A549 (cell line): ENCODE measurements at regions not wholly inside any gene's neighbourhood (a gene's known extent, or its start where the extent isn't known, plus 50 kb on each side); places are given as distances from the start of the nearest gene placed in this dataset.

Source experiments
- TF ChIP-seq, protein P1 (sequence below): fragments of >200 bp; sonication (Bioruptor Twin); formaldehyde crosslinking; IDR thresholded peaks from 3 replicates; pipeline ENCODE4 v1.5.1; 2016
- TF ChIP-seq, protein P2 (sequence below): fragments of 200-600 bp; sonication (generic); IDR thresholded peaks from 2 replicates; pipeline ENCODE4 v1.6.1; 2016; ENCODE audit warnings: antibody characterized with exemption, mild to moderate bottlenecking, moderate library complexity

DNA sequence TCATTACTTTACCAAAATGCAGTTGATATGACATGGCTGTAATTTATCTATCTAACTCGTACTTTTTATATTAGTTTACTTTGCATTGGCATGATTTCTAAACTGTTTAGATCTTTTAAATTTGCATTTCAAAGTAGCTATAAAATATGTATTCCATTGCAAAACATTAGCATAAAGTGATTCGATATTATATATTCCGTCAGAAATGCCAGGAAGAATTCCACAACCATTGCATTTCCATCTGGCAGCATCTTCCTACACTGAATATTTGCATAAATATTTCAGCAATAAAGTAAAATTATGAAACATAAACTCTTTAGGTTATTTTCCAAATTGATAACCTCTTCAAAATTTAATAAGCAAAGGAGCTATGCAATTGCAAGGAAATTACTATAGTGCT is 546.6 kb downstream of the MFSD1 start:
- TF ChIP-seq, protein P1, sequence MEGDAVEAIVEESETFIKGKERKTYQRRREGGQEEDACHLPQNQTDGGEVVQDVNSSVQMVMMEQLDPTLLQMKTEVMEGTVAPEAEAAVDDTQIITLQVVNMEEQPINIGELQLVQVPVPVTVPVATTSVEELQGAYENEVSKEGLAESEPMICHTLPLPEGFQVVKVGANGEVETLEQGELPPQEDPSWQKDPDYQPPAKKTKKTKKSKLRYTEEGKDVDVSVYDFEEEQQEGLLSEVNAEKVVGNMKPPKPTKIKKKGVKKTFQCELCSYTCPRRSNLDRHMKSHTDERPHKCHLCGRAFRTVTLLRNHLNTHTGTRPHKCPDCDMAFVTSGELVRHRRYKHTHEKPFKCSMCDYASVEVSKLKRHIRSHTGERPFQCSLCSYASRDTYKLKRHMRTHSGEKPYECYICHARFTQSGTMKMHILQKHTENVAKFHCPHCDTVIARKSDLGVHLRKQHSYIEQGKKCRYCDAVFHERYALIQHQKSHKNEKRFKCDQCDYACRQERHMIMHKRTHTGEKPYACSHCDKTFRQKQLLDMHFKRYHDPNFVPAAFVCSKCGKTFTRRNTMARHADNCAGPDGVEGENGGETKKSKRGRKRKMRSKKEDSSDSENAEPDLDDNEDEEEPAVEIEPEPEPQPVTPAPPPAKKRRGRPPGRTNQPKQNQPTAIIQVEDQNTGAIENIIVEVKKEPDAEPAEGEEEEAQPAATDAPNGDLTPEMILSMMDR: no peak
- TF ChIP-seq, protein P2, sequence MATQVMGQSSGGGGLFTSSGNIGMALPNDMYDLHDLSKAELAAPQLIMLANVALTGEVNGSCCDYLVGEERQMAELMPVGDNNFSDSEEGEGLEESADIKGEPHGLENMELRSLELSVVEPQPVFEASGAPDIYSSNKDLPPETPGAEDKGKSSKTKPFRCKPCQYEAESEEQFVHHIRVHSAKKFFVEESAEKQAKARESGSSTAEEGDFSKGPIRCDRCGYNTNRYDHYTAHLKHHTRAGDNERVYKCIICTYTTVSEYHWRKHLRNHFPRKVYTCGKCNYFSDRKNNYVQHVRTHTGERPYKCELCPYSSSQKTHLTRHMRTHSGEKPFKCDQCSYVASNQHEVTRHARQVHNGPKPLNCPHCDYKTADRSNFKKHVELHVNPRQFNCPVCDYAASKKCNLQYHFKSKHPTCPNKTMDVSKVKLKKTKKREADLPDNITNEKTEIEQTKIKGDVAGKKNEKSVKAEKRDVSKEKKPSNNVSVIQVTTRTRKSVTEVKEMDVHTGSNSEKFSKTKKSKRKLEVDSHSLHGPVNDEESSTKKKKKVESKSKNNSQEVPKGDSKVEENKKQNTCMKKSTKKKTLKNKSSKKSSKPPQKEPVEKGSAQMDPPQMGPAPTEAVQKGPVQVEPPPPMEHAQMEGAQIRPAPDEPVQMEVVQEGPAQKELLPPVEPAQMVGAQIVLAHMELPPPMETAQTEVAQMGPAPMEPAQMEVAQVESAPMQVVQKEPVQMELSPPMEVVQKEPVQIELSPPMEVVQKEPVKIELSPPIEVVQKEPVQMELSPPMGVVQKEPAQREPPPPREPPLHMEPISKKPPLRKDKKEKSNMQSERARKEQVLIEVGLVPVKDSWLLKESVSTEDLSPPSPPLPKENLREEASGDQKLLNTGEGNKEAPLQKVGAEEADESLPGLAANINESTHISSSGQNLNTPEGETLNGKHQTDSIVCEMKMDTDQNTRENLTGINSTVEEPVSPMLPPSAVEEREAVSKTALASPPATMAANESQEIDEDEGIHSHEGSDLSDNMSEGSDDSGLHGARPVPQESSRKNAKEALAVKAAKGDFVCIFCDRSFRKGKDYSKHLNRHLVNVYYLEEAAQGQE: no peak
